ENCODE measurements at regions not wholly inside any gene's neighbourhood (a gene's known extent, or its start where the extent isn't known, plus 50 kb on each side); places are given as distances from the start of the nearest gene placed in this dataset.

DNA sequence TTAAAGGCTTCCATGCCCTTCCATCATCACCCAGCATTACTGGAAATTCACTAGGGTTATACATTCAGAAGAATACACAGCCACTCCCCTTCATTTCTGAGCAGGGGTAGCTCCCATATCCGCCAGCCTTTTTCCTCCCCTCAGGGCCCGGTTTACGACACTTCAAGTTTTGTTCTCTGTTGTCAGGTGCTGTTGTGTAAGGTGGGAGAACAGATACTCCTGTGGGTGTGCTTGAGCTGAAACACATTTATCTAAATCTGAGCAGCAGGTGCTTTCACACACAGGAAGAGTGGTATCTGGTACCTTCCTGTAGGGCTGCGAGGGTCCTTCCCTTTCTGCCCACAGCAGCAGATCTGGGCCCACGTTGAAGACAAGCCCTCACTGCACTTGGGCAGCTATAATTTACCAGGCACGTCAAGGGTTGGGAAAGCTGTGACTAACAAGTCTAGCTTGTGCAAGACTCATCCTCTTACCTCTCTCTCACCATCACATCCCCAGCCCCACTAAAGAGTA, 215.8 kb upstream of the RREB1 start:
- no TSS peak for BruUV-seq (replicated peaks)
- Mint-ChIP-seq H3K27ac (ENCODE audit: low read depth, unreplicated experiment) (peak overlapping the region; percentile 55), H3K9me3 (ENCODE audit: unreplicated experiment) (no peaks in the 10 kb centered on the region), H3K4me1 (ENCODE audit: insufficient read depth, unreplicated experiment) (peaks cover 13% of the 10 kb centered on the region), H3K27me3 (ENCODE audit: insufficient read depth, unreplicated experiment) (no peaks in the 10 kb centered on the region), H3K4me3 (ENCODE audit: unreplicated experiment) (no peak overlapping the region), H3K36me3 (ENCODE audit: insufficient read depth, unreplicated experiment) (no peaks in the 10 kb centered on the region)
- CTCF ChIA-PET, result interaction anchor here (0.7 kb wide), 1 partner anchor 1167 kb away, joined by 3 read pairs; no protein-coding TSS in a partner anchor
- POLR2A ChIA-PET, result interaction anchor here (0.8 to 1.7 kb wide), 8 partner anchors 8 to 369 kb away, joined by 3 to 5 read pairs (median 4); no protein-coding TSS in a partner anchor
- TF ChIP-seq, protein P1, sequence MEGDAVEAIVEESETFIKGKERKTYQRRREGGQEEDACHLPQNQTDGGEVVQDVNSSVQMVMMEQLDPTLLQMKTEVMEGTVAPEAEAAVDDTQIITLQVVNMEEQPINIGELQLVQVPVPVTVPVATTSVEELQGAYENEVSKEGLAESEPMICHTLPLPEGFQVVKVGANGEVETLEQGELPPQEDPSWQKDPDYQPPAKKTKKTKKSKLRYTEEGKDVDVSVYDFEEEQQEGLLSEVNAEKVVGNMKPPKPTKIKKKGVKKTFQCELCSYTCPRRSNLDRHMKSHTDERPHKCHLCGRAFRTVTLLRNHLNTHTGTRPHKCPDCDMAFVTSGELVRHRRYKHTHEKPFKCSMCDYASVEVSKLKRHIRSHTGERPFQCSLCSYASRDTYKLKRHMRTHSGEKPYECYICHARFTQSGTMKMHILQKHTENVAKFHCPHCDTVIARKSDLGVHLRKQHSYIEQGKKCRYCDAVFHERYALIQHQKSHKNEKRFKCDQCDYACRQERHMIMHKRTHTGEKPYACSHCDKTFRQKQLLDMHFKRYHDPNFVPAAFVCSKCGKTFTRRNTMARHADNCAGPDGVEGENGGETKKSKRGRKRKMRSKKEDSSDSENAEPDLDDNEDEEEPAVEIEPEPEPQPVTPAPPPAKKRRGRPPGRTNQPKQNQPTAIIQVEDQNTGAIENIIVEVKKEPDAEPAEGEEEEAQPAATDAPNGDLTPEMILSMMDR (IDR thresholded peaks at IDR 0.05; ENCODE audit: unreplicated experiment), result no peak
- intact Hi-C loops (cut with micrococcal nuclease), result no loop called here
- peak; percentile 92 for DNase-seq (ENCODE audit: unreplicated experiment)

DNA sequence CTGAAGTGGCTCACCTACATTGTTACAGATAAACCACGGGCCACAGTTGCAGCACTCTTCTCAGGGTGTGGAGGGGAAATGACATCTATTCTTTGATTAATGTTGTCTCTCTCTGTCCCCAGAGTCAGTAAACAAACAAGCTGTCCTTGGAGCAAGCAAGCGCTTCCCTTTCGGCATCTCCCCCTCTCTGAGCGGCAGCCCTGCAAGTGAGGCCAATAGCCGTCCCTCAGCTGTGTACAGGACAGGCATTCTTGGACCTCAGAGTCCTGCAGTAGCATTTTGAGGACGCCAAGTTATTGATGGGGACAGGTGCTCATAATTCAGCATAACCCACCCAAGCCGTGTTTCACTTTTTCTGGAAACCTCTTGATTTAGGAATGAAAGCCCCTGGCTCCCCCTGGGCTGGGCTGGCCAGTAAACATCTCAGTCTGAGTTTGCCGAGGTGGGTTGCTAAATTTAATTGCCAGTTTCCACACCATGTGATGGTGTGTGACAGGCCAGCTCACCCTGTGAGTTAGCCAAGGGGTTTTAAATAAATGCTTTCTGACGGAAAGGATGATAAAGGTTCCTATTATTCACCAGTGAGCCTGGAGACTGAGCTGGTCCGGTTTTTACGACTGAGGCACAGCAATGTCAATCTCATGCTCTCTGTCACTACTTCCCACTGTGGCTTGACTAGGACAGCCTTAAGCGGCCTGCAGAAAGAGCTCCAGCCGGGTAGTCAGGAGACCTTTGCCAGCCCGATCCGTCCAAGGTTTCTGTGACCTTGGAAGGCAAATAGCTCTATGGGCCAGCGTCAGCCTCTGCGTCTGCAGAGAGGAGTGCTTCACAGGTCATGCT, 214.8 kb upstream of the RREB1 start:
- ChIA-PET POLR2A (interaction anchor here (0.6 to 2.1 kb wide), 9 partner anchors 7 to 368 kb away, joined by 3 to 10 read pairs (median 4); no protein-coding TSS in a partner anchor), CTCF (no interaction called here)
- peaks cover 13% of the 10 kb centered on the region for H3K4me1 Mint-ChIP-seq (ENCODE audit: insufficient read depth, unreplicated experiment)
- no peak for DNase-seq (ENCODE audit: unreplicated experiment)
- no peak overlapping the region for H3K27ac Mint-ChIP-seq (ENCODE audit: low read depth, unreplicated experiment)
- TF ChIP-seq, protein P1 (IDR thresholded peaks at IDR 0.05; ENCODE audit: unreplicated experiment), result no peak
- no peaks in the 10 kb centered on the region for H3K27me3 Mint-ChIP-seq (ENCODE audit: insufficient read depth, unreplicated experiment)
- no peaks in the 10 kb centered on the region for H3K9me3 Mint-ChIP-seq (ENCODE audit: unreplicated experiment)
- no peak overlapping the region for H3K4me3 Mint-ChIP-seq (ENCODE audit: unreplicated experiment)
- H3K36me3 Mint-ChIP-seq (ENCODE audit: insufficient read depth, unreplicated experiment), result no peaks in the 10 kb centered on the region
- intact Hi-C loops (cut with micrococcal nuclease), result no loop called here
- BruUV-seq (replicated peaks), result no TSS peak

DNA sequence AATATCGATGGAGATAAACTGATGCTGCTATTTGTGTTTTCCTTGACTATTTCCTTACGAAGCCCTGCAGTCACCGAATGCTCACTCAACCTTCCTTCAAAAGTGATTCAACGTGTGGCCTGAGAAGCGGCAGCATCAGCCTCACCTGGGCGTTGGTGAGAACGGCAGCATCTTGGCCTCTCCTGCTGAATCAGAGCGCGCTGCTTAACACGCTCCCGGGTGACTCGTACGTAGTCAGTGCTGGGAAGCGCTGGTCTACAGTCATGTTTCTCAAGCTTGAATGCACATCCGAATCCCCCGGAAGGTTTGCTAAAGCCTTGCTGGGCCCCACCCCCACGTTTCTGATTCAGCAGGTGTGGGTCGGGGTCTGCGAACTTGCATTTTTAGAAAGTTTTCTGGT, 214.1 kb upstream of the RREB1 start:
- peak; percentile 21 for DNase-seq (ENCODE audit: unreplicated experiment)
- ChIA-PET CTCF (interaction anchor here (1.9 kb wide), 1 partner anchor 17 kb away, joined by 7 read pairs; no protein-coding TSS in a partner anchor), POLR2A (interaction anchor here (0.6 to 2.1 kb wide), 5 partner anchors 13 to 165 kb away, joined by 3 to 10 read pairs (median 4); no protein-coding TSS in a partner anchor)
- no peak overlapping the region for H3K27ac Mint-ChIP-seq (ENCODE audit: low read depth, unreplicated experiment)
- no peaks in the 10 kb centered on the region for H3K27me3 Mint-ChIP-seq (ENCODE audit: insufficient read depth, unreplicated experiment)
- TF ChIP-seq, protein P1 (IDR thresholded peaks at IDR 0.05; ENCODE audit: unreplicated experiment), result no peak
- BruUV-seq (replicated peaks), result no TSS peak
- peaks cover 13% of the 10 kb centered on the region for H3K4me1 Mint-ChIP-seq (ENCODE audit: insufficient read depth, unreplicated experiment)
- H3K36me3 Mint-ChIP-seq (ENCODE audit: insufficient read depth, unreplicated experiment), result no peaks in the 10 kb centered on the region
- intact Hi-C loops (cut with micrococcal nuclease), result no loop called here
- no peak overlapping the region for H3K4me3 Mint-ChIP-seq (ENCODE audit: unreplicated experiment)
- H3K9me3 Mint-ChIP-seq (ENCODE audit: unreplicated experiment), result no peaks in the 10 kb centered on the region

DNA sequence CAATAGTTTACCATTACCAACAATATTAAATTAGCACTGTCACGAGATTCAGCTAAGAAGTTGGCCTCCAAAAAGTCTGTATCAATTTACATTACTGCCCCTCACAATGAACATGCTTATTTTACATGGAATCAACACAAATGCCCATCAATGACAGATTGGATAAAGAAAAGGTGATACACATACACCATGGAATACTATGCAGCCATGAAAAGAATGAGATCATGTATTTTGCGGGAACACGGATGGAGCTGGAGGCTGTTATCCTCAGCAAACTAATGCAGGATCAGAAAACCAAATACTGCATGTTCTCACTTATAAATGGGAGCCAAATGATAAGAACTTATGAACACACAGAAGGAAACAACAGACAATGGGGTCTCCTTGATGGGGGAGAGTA, 211.8 kb upstream of the RREB1 start:
- peaks cover 13% of the 10 kb centered on the region for H3K4me1 Mint-ChIP-seq (ENCODE audit: insufficient read depth, unreplicated experiment)
- H3K4me3 Mint-ChIP-seq (ENCODE audit: unreplicated experiment), result no peak overlapping the region
- no TSS peak for BruUV-seq (replicated peaks)
- no peaks in the 10 kb centered on the region for H3K27me3 Mint-ChIP-seq (ENCODE audit: insufficient read depth, unreplicated experiment)
- CTCF ChIA-PET, result interaction anchor here (0.8 kb wide), 1 partner anchor 65 kb away, joined by 3 read pairs; no protein-coding TSS in a partner anchor
- TF ChIP-seq, protein P1 (IDR thresholded peaks at IDR 0.05; ENCODE audit: unreplicated experiment), result no peak
- no peaks in the 10 kb centered on the region for H3K36me3 Mint-ChIP-seq (ENCODE audit: insufficient read depth, unreplicated experiment)
- no peaks in the 10 kb centered on the region for H3K9me3 Mint-ChIP-seq (ENCODE audit: unreplicated experiment)
- POLR2A ChIA-PET, result interaction anchor here (1.7 kb wide), 1 partner anchor 71 kb away, joined by 4 read pairs; no protein-coding TSS in a partner anchor
- no peak overlapping the region for H3K27ac Mint-ChIP-seq (ENCODE audit: low read depth, unreplicated experiment)
- intact Hi-C loops (cut with micrococcal nuclease), result no loop called here
- DNase-seq (ENCODE audit: unreplicated experiment), result no peak

Data from MCF 10A (cell line).